AG08396 (cell line): ENCODE measurements at regions not wholly inside any gene's neighbourhood (a gene's known extent, or its start where the extent isn't known, plus 50 kb on each side); places are given as distances from the start of the nearest gene placed in this dataset.

ENCODE experiments used
- DNase-seq: peaks from one replicate; pipeline ENCODE4 v3.0.0; 2012; ENCODE audit warnings: low spot score, mixed read lengths

DNA sequence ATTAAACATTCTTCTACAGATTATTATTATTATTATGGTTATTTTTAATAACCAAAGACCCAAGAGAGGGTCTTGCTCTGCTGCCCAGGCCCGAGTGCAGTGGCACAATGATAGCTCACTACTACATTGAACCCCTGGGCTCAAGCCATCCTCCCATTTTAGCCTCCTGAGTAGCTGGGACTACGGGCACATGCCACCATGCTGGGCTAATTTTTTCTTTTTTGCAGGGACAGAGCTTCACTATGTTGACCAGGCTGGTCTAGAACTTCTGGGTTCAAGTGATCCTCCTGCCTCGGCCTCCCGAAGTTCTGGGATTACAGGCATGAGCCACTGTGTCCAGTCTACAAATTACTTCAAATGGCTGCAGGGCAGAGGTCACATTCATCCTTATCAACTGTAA lies 179.8 kb downstream of the KCNRG start:
- no peak for DNase-seq

DNA sequence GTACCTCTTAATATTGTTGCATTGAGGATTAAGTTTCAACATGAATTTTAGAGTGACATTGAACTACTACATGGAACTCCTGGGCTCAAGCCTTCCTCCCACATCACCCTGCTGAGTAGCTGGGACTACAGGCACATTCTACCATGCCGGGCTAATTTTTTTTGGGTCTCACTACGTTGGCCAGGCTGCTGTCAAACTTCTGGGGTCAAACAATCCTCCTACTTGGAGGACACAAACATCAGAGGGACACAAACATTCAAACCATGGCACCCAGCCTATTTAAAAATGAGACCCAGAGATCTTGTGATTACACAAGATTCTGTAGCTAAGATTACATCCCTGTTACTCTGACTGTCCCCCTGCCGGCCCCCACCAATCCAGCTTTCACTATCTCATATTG lies 180.9 kb downstream of the KCNRG start:
- DNase-seq = no peak

DNA sequence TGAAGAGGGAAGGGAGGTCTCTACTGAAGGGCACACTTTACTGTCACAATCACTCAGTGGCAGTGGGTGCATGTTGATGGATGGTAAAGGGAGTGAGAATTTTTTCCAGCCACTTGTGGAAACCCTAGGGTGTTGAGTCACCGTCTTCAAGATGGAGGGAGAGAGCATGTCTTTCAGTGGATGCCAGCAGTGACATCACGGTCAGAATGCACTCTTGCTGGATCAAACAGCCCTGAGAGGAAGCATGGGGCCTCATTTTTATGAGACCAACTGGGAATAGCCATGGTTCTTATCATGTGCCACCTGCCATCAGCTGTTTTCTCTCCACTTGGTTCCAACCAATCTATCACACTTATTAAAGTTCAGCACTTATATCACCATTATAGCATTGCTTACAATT lies 182.5 kb downstream of the KCNRG start:
- DNase-seq = no peak

DNA sequence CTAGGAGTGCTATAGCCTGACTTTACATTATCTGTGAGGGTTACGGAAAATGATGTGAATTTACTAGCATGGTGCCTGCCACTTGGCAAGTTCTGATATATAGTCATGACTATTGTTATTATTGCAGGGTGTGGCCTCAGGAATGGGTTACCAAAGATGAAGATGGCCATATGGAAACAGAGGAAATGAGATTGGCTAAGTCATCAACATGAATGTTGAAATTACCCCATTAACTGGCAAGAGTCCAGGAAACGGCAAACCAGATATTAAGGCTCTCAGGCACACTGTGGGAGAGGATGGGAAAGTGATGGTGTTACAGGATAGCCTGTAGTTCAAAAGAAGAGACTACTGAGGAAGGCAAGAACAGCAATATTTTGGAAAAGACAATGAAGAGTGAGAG lies 183.3 kb downstream of the KCNRG start:
- DNase-seq = no peak

DNA sequence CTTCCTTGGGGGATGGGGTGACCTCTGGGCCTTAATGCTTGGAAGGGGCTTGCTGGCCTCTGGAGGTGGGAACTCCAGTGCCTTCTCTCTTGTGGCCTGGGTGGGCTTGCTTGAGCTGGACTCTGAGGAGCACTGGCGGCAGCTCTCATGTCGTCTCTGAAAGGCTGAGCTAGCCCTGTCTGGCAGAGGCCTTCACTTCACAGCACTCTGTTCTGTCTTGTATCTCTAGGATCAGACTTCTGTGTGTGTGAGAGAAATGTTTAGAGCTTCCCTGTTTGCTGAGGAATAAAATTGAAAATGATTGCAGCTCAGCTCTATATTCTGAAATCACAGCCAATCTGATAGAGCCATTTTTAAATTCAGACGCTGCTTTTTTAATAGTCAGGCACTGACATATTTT lies 185.3 kb downstream of the KCNRG start:
- no peak for DNase-seq

DNA sequence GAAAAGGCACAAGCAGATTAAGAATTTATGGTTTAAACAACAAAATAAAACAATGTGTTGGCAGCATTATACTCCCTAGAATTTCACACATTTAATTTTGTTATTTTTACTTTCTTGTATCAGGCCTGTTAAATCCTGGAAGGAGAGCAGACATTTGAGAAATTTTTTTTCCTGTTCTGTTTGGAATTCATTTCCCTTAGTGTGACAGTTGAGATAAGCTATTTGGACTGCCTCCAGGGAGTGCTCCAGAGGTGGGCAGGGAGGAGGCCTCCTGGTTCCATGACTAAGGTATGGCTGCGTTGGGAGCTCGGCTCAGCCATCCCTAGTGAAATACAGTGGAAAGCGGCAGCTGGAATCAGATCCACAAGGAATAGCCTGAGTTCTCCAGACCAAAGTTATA lies 185.7 kb downstream of the KCNRG start:
- no peak for DNase-seq

DNA sequence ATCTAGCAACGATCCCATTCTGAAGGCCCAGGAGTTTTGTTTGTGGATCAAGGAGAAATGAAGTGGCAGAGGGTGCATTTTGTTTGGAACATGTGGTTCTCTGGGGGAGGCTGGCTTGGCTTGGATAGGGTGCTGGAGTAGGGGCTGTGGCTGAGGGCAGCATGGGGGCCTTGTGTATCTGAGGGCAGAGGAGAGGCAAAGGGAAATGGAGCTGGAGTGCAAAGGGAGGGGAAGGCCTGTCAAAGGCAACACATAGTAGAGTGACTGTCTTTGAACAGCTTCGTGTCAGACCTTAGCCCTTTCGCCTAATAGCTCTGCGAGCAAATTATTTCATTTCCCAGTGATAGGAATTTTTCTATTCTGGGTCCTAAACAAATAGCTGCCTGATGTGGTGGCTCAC lies 187.2 kb downstream of the KCNRG start:
- DNase-seq = no peak

DNA sequence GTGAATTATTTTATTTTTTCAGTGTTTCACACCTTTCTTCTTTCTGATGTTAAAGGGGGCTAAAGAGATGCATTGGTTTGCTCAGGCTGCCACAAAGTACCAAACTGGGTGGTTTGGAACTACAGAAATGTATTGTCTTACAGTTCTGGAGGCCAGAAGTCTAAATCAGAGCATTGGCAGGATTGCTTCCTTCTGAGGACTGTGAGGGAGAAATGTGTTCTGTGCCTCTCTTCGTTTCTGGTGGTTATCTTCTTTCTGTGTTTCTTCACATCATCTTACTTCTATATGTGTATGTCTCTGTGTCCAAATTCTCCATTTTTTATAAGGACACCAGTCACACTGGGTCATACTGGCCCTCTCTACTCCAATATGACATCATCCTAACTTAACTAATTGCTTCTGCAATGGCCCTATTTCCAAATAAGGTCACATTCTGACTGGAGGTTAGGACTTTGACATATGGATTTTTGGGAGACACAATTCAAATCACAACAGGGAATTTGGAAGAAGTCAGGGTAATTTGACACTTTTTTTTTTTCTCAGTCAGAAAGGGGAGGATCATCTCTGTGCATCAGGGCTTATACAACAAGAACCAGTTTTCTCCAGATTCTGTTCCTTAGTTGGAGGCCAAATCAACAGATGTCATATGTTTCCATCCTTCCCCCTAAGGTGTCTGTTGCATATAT lies 188.2 kb downstream of the KCNRG start:
- no peak for DNase-seq

DNA sequence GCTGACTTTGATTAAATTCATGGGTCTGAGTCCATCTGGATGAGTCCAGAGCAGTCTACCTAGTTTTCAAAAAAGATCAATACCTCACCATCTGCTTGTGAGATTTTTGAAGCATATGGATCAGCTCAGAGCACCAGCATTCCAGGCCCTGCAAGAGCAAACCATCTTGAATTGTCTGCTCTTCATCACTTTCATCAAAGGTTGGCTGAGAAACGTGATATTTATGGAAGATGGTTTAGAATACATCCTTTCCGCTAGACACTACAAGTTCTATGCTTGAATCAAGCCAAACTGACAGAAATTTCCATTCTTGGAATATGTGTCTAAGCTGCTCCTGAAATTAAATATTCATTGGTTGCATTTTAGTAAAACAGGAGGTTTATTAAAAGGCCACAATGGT lies 190.3 kb downstream of the KCNRG start:
- DNase-seq = no peak

DNA sequence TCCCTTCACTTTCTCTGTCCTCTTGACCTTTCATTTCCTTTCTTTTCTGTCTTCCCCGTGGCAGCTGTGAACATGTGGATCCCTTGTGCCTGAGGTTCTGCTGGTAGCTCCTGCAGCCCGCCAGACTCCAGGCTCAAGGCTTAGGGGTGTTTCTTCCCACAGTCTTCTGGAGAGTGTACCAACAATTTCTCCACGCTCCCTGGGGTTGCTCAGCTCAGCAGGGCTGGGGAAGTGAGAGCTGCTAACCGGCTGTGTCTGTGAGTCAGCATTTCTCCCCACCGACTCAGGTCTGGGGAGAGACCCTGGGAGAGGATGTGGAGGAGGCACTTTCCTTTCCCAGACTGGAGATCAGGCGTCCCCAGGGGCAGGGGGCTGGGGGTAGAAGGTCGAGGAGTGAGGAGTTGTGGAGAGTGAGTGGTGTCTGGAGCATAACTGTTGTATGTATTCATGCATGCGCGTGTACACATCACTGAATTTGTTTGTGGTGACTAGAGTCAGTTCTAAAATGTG lies 193.6 kb downstream of the KCNRG start:
- peak; percentile 48 for DNase-seq

DNA sequence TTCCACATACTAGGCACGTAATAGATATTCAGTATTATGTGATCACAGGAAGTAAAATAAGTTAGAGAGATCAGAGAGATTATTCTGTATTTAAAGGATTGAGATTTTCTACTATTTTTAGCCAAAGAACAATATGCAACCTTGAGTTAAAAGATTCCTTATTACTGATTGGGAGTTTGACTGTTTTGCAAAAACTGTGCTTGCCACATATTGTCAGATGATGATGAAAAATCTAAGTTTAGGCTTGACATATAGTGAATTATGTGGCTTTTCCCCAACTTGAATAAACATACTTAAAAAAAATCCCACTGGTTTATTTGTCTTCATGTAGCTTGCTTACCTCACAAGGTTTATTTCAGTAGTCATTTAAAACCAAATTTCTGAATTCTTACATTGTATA lies 194.4 kb downstream of the KCNRG start:
- no peak for DNase-seq

DNA sequence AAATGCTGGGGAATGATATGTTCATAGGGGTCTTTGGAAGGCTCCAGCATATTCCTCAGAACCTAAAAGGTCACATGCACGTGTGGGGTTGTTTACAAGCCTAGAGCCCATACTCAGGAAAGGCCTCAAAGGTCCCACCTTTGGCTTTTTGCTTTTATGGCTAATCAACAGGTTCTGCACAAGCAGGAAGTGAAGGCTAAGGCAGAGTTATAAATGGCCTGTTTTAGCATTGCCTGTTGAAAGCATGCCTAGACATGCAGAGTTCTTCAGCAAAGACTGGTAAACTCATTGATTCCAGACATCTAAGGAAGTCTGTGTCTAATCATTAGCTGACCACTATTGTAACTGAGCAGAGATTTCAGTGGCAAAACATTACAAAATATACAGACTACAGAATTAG lies 198.3 kb downstream of the KCNRG start:
- no peak for DNase-seq

DNA sequence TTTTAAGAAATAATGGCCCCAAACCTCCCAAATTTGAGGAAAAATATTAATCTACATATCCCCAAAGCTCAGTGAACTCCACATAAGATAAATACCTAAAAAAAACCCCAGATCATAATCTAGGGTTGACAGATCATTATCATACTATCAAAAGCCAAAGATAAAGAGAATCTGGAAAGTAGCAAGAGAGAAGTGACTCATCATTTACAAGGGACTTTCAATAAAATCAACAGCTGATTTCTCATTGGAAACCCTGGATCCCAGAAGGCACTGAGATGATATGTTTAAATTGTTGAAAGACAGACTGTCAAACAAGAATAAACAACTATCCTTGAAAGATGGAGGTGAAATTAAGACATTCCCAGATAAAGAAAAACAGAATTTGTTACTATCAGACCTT lies 199.3 kb downstream of the KCNRG start:
- no peak for DNase-seq

DNA sequence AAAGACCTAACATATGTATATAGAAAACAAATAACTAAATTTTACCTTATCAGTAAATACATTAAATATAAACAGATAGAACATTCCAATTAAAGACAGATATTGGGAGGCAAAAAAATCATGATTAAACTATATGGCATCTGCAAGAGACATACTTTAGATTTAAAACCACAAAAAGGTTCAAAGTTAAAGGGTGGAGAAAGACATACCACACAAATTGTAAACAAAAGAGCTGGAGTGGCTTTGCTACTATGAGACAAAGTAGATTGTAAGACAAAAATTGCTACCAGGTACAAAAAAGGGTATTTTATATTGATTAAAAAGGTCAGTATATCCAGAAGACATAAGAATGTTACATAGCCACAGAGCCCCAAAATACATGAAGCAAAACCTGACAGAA lies 200.2 kb downstream of the KCNRG start:
- DNase-seq = no peak

DNA sequence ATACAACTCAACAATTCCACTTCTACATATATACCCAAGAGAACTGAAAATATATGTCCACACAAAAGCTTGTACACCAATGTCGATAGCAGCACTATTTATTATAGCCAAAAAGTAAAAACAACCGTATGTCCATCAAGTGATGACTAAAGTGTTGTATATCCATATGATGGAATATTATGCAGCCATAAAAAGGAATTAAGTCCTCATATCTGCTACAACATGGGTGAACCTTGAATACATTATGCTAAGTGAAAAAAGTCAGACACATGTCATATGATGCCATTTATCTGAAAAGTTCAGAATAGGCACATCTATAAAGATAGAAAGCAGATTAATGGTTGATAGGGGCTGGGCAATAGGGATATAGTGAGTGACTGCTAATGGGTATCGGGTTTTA lies 204.5 kb downstream of the KCNRG start:
- no peak for DNase-seq

DNA sequence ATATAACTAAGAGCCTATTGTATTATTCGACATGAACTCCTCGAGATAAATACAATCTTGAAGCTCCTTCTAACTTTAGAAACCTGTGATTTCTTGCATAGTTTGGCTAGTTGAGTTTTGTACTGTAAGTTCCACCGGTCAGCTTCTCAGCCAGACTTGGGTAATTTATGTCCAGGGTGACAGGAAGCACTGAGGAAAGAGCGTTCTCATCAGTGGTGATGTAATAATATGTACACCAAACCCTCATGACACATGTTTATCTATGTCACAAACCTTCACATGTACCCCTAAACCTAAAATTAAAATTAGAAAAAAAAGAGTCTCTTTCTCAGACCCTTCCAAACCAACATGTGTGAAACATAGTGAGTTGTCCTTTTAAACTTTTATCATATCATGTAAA lies 205.7 kb downstream of the KCNRG start:
- no peak for DNase-seq

DNA sequence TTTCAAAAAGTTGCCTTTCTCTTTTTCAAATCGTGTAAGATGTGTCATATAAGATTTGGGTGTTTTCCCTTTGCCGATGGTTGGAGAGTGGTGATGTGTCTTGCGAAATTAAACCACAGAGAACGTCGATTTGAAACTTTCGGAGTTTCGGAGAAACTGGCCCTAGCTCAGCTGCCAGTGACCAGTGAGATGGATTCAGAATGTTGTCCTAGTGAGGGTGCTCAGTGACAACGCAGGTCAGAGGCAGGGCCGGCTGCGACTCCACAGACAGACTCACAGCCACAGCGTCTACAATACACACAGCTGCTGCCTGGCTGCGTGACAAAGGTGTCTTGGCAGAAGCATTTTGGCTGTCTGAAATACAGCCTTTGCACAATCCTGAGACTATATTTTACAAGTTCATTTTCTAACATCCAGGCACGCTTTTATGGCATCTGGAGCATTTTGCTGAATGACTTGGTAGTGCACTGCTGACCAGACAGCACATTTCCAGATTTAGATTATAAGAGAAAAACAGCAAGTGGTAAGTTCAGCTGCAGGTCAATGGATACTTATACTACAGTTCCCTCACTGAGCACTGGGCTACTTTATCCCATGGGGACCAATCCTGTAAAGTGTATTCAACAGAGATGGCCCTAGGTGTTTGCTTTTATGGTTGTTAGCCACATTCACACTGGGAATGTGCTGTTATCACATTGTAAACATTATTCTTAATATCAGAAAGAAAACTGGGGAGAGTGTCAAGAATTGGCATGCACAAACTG lies 207.5 kb downstream of the KCNRG start:
- peak; percentile 36 for DNase-seq

DNA sequence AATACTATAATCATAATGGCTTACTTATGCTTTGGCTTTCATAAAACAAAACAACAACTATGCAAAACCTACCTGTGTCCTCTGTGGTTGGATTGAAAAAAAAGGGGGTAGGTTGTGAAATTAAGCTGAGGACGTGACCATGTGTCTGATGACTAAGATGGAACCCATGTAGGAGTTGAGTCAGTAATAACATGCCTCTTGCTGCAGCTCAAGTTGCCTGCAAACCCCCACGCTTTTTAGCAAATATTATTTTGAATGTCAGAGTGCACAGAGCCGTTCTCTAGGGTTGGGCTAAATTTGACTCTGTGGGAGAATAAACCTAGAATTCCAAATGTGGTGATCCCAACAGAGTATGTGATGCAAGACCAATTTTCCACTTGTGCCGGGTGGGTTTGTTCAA lies 209.3 kb downstream of the KCNRG start:
- no peak for DNase-seq

DNA sequence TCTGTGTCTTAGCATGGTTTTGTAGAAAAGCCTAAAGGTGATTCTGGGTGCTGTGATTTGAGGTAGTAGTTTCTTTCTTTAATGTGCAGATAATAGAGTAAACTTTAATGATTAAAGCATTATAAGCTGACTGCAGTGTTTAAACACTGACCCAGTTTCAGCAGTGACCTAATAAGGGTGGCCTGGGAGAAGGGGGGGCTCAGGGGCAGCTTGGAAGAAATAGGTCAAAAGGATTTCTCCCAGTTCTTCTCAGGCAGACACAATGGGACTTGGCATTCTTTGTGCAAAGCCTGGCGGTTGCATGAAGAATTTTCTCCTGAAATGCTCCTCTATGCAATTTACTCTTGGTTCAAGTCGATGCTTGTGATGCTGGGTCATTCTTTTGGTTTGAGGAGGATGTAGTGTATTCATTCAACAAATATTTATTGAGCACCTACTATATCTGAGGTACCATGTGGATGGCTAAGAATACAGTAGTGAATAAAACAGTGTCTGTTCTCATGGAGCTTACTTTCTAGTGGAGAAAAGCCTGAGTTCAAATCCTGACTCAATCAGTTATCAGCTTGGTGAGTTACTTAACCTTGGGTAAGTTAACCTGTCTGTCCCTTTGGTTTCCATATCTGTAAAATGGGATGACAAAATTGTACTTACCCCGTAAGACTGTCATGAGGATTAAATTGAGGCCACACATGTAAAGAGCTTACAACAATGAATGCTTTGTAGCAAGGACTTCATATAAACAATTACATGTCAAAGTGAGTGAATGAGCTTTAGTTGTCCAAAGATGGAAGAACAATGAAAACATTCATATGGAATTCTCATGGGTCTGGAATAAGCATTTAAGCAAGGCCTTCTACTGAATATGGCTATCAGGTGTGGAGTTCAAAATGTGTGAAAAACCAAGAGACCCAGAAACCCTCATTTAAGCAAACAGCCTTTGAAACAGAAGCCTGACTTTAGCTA lies 210.2 kb downstream of the KCNRG start:
- DNase-seq = no peak

DNA sequence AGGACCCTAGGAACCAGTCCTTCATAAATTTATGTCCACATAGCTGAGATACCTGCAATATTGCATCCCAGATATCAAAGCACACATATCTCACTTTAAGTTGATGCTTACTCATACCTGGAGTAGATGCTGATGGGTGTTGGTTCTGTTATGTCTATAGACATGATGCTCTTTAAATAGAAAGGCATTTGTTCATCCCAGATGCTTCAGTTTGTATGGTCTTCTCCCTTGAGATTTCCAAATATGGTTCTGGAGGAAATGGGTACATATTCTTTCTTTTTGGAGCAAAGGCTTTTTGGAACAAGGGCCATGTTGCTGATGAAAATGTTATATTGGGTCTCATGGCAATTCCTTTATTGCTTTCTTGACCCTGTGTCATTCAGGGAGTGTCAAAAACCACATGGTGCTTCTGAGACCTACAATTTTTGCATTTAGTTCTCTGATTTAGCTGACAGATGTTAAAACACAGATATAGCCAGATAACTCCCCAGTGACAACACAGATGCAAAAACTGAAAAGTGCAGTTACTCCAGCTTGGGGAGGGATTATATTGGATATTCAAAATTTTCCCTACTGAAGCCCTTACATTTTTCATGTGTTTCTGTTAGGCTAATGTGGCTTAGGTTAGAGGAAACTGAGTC lies 211.4 kb downstream of the KCNRG start:
- DNase-seq = no peak

DNA sequence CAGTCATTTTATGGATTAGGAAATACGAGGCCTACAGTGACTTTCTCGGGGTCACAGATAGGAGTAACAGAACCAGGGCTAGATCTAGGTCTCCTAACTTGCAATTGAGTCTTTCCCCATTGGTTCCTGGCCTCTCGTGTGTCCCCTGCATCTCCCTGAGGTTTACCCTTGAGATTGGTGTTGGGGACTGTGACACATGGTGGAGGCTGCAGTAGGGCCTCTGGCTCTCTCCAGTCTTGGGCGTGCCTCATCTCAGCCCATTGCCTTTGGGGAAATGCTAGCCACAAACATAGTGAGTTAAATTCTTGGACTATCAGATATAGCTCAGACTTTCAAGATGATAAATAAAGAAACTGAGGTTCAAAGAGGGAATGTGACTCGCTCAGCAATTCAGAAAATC lies 212.1 kb downstream of the KCNRG start:
- no peak for DNase-seq

DNA sequence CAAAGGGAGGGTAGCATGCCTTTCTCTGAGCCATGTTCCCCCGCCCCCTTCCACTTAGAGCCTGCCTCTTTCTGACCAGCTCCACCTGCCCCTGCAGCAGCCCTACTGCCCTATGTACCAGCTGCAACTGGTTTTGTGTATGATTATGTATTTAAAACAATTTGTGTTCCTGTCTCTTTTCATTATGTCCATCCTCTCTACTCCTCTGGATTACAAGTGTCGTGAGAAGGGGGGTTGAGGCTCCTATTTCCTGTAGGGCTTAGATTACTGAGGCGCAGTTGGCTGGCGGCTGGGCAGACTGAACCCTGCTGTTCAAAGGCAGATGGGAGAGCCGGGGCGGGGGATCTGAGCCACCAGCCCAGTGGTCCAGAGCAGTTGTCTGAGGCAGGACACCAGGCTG lies 213.3 kb downstream of the KCNRG start:
- no peak for DNase-seq
